ENCODE measurements at regions not wholly inside any gene's neighbourhood (a gene's known extent, or its start where the extent isn't known, plus 50 kb on each side); places are given as distances from the start of the nearest gene placed in this dataset.

GRCh38 chr14:97457575-97458085 lies 660.4 kb downstream of the VRK1 start:
- DNase-seq: no peak

GRCh38 chr14:97458255-97458654 lies 661.1 kb downstream of the VRK1 start:
- no peak for DNase-seq

GRCh38 chr14:97458661-97459579 lies 661.7 kb downstream of the VRK1 start:
- DNase-seq: no peak

- no peak for DNase-seq
These were observed 664.9 kb downstream of the VRK1 start for GRCh38 chr14:97462081-97462480.

- no peak for DNase-seq
These were observed 671.0 kb downstream of the VRK1 start for GRCh38 chr14:97468220-97468619.

- DNase-seq: no peak
These were observed 680.2 kb downstream of the VRK1 start for GRCh38 chr14:97477353-97477752.

GRCh38 chr14:97485201-97485600 lies 688.0 kb downstream of the VRK1 start:
- DNase-seq: no peak

- DNase-seq: no peak
These were observed 689.5 kb downstream of the VRK1 start for GRCh38 chr14:97486601-97487120.

GRCh38 chr14:97489750-97490149 lies 692.6 kb downstream of the VRK1 start:
- DNase-seq: no peak

- no peak for DNase-seq
These were observed 693.4 kb downstream of the VRK1 start for GRCh38 chr14:97490521-97491070.

GRCh38 chr14:97491697-97492096 lies 694.5 kb downstream of the VRK1 start:
- no peak for DNase-seq

- no peak for DNase-seq
These were observed 702.8 kb downstream of the VRK1 start for GRCh38 chr14:97499790-97500481.

GRCh38 chr14:97506626-97507025 lies 709.4 kb downstream of the VRK1 start:
- DNase-seq: no peak

- DNase-seq: no peak
These were observed 716.7 kb downstream of the VRK1 start for GRCh38 chr14:97513891-97514290.

GRCh38 chr14:97517566-97518234 lies 720.5 kb downstream of the VRK1 start:
- DNase-seq: no peak

- DNase-seq: no peak
These were observed 726.8 kb downstream of the VRK1 start for GRCh38 chr14:97523936-97524335.

GRCh38 chr14:97524589-97525319 lies 727.6 kb downstream of the VRK1 start:
- DNase-seq: peak; percentile 10

GRCh38 chr14:97527993-97528392 lies 730.8 kb downstream of the VRK1 start:
- no peak for DNase-seq

- no peak for DNase-seq
These were observed 734.9 kb downstream of the VRK1 start for GRCh38 chr14:97532052-97532451.

GRCh38 chr14:97536421-97536820 lies 739.2 kb downstream of the VRK1 start:
- DNase-seq: no peak

GRCh38 chr14:97538749-97539410 lies 741.7 kb downstream of the VRK1 start:
- peak; percentile 13 for DNase-seq

GRCh38 chr14:97539411-97539795 lies 742.2 kb downstream of the VRK1 start:
- no peak for DNase-seq

Data from inflammatory macrophage treated with lipopolysaccharide for 4 hours (primary cell).